GM12874 (cell line): ENCODE measurements at regions not wholly inside any gene's neighbourhood (a gene's known extent, or its start where the extent isn't known, plus 50 kb on each side); places are given as distances from the start of the nearest gene placed in this dataset.

Source experiments
- TF ChIP-seq, protein P1 (sequence below): IDR thresholded peaks from 2 replicates; pipeline ENCODE4 v1.5.1; 2011; ENCODE audit warnings: low read depth, mild to moderate bottlenecking, control low read depth, low read length, moderate library complexity; ENCODE audit not compliant: insufficient read depth

DNA sequence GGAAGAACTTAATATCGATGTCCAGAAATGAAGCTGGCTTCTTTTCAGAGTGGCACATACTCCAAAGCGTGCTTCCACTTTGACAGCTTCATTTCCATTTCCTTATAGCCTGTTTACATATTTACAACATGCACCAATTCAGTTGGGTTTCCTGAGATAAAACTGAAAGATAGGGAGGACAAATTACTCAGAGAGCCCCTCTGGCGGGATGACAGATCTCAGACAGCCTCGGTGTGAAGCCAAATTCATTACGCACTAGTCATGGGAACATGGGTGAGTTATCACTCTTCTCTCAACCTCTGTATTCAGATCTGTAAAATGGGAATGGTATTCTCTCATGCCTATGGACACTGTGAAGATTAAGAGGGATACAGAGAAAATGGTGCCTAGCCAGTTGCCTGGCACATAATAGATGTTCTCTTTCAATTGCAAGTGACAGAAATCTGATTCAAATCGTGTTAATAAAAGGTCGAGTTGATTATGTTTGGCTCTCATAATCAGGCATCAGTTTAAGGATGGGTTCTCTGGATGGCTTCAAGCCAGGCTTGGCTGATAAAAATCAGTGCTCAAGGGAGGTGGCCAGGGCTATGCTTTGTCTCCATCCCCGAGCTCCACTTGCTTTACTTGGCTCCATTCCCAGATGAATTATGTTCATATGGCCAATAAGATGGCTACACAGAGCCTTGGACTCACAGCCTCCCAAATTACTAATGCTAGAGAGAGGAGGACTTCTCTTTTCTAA lies 132.2 kb upstream of the C1QTNF7 start:
- TF ChIP-seq, protein P1, sequence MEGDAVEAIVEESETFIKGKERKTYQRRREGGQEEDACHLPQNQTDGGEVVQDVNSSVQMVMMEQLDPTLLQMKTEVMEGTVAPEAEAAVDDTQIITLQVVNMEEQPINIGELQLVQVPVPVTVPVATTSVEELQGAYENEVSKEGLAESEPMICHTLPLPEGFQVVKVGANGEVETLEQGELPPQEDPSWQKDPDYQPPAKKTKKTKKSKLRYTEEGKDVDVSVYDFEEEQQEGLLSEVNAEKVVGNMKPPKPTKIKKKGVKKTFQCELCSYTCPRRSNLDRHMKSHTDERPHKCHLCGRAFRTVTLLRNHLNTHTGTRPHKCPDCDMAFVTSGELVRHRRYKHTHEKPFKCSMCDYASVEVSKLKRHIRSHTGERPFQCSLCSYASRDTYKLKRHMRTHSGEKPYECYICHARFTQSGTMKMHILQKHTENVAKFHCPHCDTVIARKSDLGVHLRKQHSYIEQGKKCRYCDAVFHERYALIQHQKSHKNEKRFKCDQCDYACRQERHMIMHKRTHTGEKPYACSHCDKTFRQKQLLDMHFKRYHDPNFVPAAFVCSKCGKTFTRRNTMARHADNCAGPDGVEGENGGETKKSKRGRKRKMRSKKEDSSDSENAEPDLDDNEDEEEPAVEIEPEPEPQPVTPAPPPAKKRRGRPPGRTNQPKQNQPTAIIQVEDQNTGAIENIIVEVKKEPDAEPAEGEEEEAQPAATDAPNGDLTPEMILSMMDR = no peak

- TF ChIP-seq, protein P1 = no peak
Measured at GRCh38 chr4:15297344-15297743, 130.5 kb upstream of the C1QTNF7 start.

DNA sequence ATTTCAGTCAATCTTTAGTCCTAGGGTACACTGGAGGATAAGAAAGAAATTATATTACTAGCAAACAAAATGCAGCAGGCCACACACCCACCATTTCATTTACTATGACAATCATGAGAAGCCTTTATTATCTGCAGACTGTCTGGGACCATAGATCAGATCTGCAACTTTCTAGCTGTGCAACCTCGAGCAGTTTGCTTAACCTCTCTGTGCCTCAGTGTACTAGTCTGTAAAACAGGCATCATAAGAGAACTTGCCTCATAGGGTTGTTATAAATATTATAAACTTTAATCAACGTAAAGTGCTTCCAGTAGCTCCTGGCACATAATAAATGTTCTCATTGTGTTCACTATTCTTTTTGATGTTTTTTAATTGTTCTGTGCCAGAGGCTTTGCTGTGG lies 128.2 kb upstream of the C1QTNF7 start:
- TF ChIP-seq, protein P1 = no peak

DNA sequence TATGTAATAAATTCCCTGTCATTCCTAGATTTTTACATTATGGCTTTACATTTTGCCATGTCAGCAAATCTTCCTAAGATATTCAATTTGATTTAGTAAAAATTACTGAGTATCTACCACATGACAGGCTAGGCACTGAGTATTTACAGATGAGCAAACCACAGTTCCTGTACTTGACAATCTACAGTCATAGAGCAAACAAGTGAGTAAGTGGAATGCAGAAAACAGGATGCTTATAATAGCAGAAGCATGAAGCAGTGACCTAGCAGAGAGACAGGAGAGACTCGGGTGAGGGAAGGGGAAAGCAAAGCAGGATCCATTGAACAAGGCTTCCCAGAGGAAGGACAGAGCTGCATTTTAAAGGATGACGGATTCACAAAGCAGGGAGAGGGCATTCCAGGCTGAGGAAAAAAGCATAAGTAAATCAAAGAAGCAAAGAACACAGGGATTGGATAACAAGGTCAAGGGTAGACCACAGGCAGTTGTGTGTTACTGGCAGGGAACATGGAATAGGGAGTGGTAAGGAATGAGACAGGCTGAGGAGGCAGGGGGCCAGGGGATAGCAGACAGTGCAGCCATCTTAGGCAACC lies 124.7 kb upstream of the C1QTNF7 start:
- TF ChIP-seq, protein P1 = no peak

GRCh38 chr4:15314974-15315373 lies 112.9 kb upstream of the C1QTNF7 start:
- TF ChIP-seq, protein P1 = no peak

DNA sequence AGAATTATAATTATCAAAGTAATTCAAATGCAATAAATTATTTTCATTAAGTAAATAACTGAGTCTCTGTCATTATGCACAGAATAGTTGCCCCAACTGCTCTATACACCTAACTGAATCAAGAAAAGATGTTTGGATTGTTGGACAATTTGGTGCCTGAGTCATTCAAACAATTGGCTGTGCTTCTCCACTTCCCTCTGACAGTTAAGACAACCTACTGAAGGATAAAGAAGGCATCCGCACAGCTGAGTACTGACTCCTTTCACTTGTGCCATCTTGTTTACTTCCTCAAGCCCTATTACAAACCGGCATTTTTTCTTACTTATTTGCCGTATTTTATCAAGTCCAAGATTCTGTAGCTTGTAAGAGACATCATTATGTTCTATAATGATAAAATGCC lies 110.6 kb upstream of the C1QTNF7 start:
- TF ChIP-seq, protein P1 = no peak

- TF ChIP-seq, protein P1 = no peak
Measured at GRCh38 chr4:15318621-15319348, 109.0 kb upstream of the C1QTNF7 start.
